ENCODE measurements at regions not wholly inside any gene's neighbourhood (a gene's known extent, or its start where the extent isn't known, plus 50 kb on each side); places are given as distances from the start of the nearest gene placed in this dataset.
A peak's percentile ranks its signal among the peaks of the same experiment; 100 is the strongest.

DNA sequence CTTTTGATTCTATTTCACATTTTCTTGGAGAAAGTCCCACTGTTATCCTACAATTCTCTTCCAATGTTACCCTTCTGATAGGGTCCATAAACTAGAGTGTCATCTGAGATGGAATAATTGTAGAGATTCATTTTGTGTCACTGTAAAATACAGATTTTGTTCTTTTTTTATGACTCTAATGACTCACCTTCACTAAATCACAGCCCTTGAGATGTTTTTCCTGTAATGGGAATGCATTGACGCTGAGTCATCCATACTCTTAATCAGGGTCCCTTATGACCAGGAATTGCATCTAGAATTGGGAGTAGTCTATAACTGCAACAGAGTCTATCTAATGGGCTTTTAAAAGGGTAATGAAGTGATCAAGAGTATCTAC lies 315.5 kb downstream of the TGFB2 start:
- H3K4me3 ChIP-seq, result no peak overlapping the region

DNA sequence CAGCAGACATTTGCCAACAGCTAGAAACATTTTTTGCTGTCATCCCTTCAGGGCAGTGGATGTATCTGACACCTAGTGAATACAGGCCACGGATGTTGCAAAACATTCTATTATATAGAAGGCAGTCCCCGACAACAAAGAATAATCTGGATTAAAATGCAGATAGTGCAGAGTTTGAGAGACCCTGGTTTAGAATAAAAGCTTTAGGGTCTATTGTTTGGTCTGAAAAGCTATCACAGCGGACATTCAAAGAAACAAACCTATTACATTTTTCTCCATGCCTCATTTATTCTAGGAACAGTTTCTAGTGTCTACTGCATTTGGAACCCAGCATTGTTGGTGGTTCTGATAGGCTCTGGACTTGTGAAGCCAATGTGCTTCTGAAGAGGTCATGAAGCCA lies 316.3 kb downstream of the TGFB2 start:
- CTCF ChIA-PET, result interaction anchor here (0.8 kb wide), 1 partner anchor 17 kb away, joined by 3 read pairs; no protein-coding TSS in a partner anchor
- ATAC-seq, result no peak
- Histone ChIP-seq H3K4me1 (peaks cover 76% of the 10 kb centered on the region), H3K4me2 (peak overlapping the region; percentile 69; the same call in 2 of the 3 replicates), H3K9me3 (peaks cover 5% of the 10 kb centered on the region; the same call in 1 of the 3 replicates), H3K4me3 (no peak overlapping the region), H3K27ac (peak overlapping the region; percentile 61 to 87)
- no peak for DNase-seq (ENCODE audit: low read depth in 1 of 2, low spot score in 1 of 2)
- WGBS (ENCODE audit: missing lambda C conversion rate), result 87% methylated on average over 3 of the region's 3 CpGs
- POLR2A ChIA-PET, result no interaction called here
- TF ChIP-seq CEBPB (IDR thresholded peaks at IDR 0.05) (0 out of 4 replicates have a peak, but pooled peaks of 1 of the 2 experiments have one; percentile 21), HOXB13 (CRISPR knock-in tag; IDR thresholded peaks at IDR 0.05; ENCODE audit: low read depth) (no peak)
- FAIRE-seq, result no peak

More for the DNA sequence above, 315.5 kb downstream of the TGFB2 start:
- 4% methylated on average over 1 of the region's 1 CpG for WGBS (ENCODE audit: missing lambda C conversion rate)
- H3K9me3 ChIP-seq, result no peaks in the 10 kb centered on the region
- peak overlapping the region; percentile 61 to 87 for H3K27ac ChIP-seq
- ChIA-PET CTCF (interaction anchor here (0.8 kb wide), 1 partner anchor 18 kb away, joined by 3 read pairs; no protein-coding TSS in a partner anchor), POLR2A (no interaction called here)
- TF ChIP-seq RNF2 (IDR thresholded peaks at IDR 0.05; ENCODE audit: borderline replicate concordance, low read depth) (no peak), FOXS1 (CRISPR knock-in tag; IDR thresholded peaks at IDR 0.05) (no peak), ZSCAN20 (CRISPR knock-in tag; IDR thresholded peaks at IDR 0.05) (no peak), MAZ (IDR thresholded peaks at IDR 0.05; ENCODE audit: borderline replicate concordance, low read depth, low read length) (no peak), MAFK (IDR thresholded peaks at IDR 0.05; ENCODE audit: partially characterized antibody) (peak; percentile 56), ZFP36 (IDR thresholded peaks at IDR 0.05; ENCODE audit: borderline replicate concordance, partially characterized antibody) (no peak), RFX5 (IDR thresholded peaks at IDR 0.05) (no peak), RCOR1 (IDR thresholded peaks at IDR 0.05; ENCODE audit: low read depth, low read length) (no peak), EHF (CRISPR knock-in tag; IDR thresholded peaks at IDR 0.05) (no peak), GATA3 (IDR thresholded peaks at IDR 0.05; ENCODE audit: borderline replicate concordance) (peak; percentile 52; the same call in 1 of the 2 replicates), RAD21 (conservative IDR thresholded peaks at IDR 0.05 in 1 of 2, IDR thresholded peaks at IDR 0.05 in 1 of 2) (peak in 1 of 2 experiments; percentile 18; a peak in 1 of 5 replicates), BHLHE40 (IDR thresholded peaks at IDR 0.05; ENCODE audit: low read depth, low read length) (no peak), FOSL2 (IDR thresholded peaks at IDR 0.05) (peak; percentile 72), FOSL2 (CRISPR knock-in tag; IDR thresholded peaks at IDR 0.05) (peak; percentile 96), ZNF302 (CRISPR knock-in tag; IDR thresholded peaks at IDR 0.05) (no peak), RARB (CRISPR knock-in tag; IDR thresholded peaks at IDR 0.05) (no peak), KDM1A (IDR thresholded peaks at IDR 0.05; ENCODE audit: low read depth) (no peak), JUNB (IDR thresholded peaks at IDR 0.05) (peak; percentile 87), CBX8 (IDR thresholded peaks at IDR 0.05) (no peak), SREBF2 (IDR thresholded peaks at IDR 0.05) (no peak), CHD2 (IDR thresholded peaks at IDR 0.05; ENCODE audit: low read length, partially characterized antibody) (no peak), NR3C1 (IDR thresholded peaks at IDR 0.05) (no peak), KDM5A (IDR thresholded peaks at IDR 0.05) (no peak), CEBPB (IDR thresholded peaks at IDR 0.05) (no peak), HOXB5 (CRISPR knock-in tag; IDR thresholded peaks at IDR 0.05) (no peak)
- TF ChIP-seq, protein P1, sequence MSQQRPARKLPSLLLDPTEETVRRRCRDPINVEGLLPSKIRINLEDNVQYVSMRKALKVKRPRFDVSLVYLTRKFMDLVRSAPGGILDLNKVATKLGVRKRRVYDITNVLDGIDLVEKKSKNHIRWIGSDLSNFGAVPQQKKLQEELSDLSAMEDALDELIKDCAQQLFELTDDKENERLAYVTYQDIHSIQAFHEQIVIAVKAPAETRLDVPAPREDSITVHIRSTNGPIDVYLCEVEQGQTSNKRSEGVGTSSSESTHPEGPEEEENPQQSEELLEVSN (IDR thresholded peaks at IDR 0.05; ENCODE audit: borderline replicate concordance, low read depth), result no peak
- TF ChIP-seq, protein P2, sequence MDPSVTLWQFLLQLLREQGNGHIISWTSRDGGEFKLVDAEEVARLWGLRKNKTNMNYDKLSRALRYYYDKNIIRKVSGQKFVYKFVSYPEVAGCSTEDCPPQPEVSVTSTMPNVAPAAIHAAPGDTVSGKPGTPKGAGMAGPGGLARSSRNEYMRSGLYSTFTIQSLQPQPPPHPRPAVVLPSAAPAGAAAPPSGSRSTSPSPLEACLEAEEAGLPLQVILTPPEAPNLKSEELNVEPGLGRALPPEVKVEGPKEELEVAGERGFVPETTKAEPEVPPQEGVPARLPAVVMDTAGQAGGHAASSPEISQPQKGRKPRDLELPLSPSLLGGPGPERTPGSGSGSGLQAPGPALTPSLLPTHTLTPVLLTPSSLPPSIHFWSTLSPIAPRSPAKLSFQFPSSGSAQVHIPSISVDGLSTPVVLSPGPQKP (IDR thresholded peaks at IDR 0.05; ENCODE audit: low read depth, low read length), result no peak
- ATAC-seq, result peak in 1 of 2 experiments; percentile 3; a peak in 1 of 6 replicates
- FAIRE-seq, result peak; percentile 95
- peak; percentile 25 to 61 for DNase-seq (ENCODE audit: low read depth in 1 of 2, low spot score in 1 of 2)
- peak overlapping the region; percentile 69 for H3K4me2 ChIP-seq
- peaks cover 78% of the 10 kb centered on the region for H3K4me1 ChIP-seq
